ENCODE measurements at regions not wholly inside any gene's neighbourhood (a gene's known extent, or its start where the extent isn't known, plus 50 kb on each side); places are given as distances from the start of the nearest gene placed in this dataset.

DNA sequence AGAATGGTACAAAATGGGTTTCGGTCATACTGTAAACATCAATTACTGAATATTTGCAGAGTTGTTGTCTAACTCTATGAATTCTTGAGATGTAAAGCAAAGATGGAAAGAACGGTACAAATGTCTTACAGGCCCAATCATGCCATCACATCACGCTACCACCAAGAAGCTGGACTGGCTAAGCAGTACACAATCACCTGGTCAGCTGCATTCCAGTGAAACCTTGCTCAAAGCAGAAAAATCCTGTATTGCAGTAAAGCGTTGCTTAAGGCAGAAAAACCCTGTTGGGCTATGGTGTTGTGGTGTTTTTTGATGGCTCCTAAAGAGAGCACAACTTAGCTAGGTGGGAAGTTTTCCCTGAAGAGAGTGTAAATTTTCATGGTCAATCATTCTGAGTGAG is 112.6 kb upstream of the RASA1 start:
- intact Hi-C loops (cut with DNase I) = no loop called here
- Histone ChIP-seq H3K4me3 (replicated peaks in 1 of 3) (no peak overlapping the region), H3K27me3 (no peaks in the 10 kb centered on the region), H3K27ac (no peak overlapping the region), H3K4me1 (no peaks in the 10 kb centered on the region), H3K9me3 (no peaks in the 10 kb centered on the region), H3K36me3 (no peaks in the 10 kb centered on the region)
- WGBS, 2 donors = 92 to 96% methylated on average over 4 of the region's 4 CpGs
- DNase-seq = no peak
- TF ChIP-seq POLR2A (IDR thresholded peaks at IDR 0.05) (no peak), CTCF (IDR thresholded peaks at IDR 0.05) (no peak)

DNA sequence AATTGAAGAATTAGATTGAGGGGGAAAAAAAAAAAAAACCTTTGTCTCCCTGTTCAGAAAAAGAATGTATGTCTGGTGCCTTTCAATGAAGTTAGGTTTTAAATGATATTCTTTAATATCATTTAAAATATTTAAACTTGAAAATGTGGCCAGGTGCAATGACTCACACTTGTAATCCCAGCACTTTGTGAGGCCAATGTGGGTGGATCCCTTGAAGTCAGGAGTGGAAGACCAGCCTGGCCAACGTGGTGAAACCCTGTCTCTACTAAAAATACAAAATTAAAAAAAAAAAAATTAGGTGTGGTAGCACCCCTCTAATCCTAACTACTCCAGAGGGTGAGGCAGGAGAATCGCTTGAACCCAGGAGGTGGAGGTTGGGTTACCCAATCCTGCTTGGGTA is 111.1 kb upstream of the RASA1 start:
- no peaks in the 10 kb centered on the region for H3K4me1 ChIP-seq
- H3K27ac ChIP-seq = no peak overlapping the region
- no peak for DNase-seq
- TF ChIP-seq CTCF (IDR thresholded peaks at IDR 0.05) = no peak
- TF ChIP-seq POLR2A (IDR thresholded peaks at IDR 0.05) = no peak
- H3K9me3 ChIP-seq = no peaks in the 10 kb centered on the region
- H3K27me3 ChIP-seq = no peaks in the 10 kb centered on the region
- intact Hi-C loops (cut with DNase I) = no loop called here
- H3K36me3 ChIP-seq = no peaks in the 10 kb centered on the region
- no peak overlapping the region for H3K4me3 ChIP-seq (replicated peaks in 1 of 3)
- 68% methylated on average over 2 of the region's 2 CpGs for WGBS, 2 donors

DNA sequence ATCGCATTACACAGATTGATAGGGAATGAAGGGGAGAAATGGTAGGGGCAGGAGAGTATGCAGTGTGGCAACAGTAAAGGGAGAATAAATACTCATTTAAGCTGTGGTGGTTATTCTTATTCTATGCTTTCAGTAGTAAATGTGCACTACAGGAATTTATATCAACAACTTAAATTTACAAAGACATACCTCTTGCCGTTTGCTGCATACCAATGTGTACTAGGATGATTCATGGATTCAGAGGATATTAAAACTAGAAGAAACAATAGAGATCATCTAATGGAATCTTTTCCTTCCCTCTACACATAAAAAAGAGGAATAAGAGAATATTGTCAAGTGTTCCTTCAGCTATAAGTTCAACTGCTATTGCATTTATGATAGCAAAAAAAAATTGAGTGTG is 103.3 kb upstream of the RASA1 start:
- no peak for DNase-seq
- H3K4me3 ChIP-seq (replicated peaks in 1 of 3) = no peak overlapping the region
- no peak for TF ChIP-seq POLR2A (IDR thresholded peaks at IDR 0.05)
- no peak for TF ChIP-seq CTCF (IDR thresholded peaks at IDR 0.05)
- H3K27ac ChIP-seq = no peak overlapping the region
- no peaks in the 10 kb centered on the region for H3K9me3 ChIP-seq
- WGBS, 2 donors = 72 to 87% methylated on average over 2 of the region's 2 CpGs
- H3K36me3 ChIP-seq = no peaks in the 10 kb centered on the region
- no peaks in the 10 kb centered on the region for H3K27me3 ChIP-seq
- intact Hi-C loops (cut with DNase I) = no loop called here
- no peaks in the 10 kb centered on the region for H3K4me1 ChIP-seq

- 53 to 55% methylated on average over 8 of the region's 8 CpGs for WGBS, 2 donors
- no peaks in the 10 kb centered on the region for H3K4me1 ChIP-seq
- no peak for TF ChIP-seq POLR2A (IDR thresholded peaks at IDR 0.05)
- TF ChIP-seq CTCF (IDR thresholded peaks at IDR 0.05) = no peak
- H3K4me3 ChIP-seq (replicated peaks in 1 of 3) = no peak overlapping the region
- no peak overlapping the region for H3K27ac ChIP-seq
- intact Hi-C loops (cut with DNase I) = no loop called here
- no peak for DNase-seq
- H3K36me3 ChIP-seq = no peaks in the 10 kb centered on the region
- H3K27me3 ChIP-seq = no peaks in the 10 kb centered on the region
- no peaks in the 10 kb centered on the region for H3K9me3 ChIP-seq
Observed at GRCh38 chr5:87169300-87169991, 98.2 kb upstream of the RASA1 start.

DNA sequence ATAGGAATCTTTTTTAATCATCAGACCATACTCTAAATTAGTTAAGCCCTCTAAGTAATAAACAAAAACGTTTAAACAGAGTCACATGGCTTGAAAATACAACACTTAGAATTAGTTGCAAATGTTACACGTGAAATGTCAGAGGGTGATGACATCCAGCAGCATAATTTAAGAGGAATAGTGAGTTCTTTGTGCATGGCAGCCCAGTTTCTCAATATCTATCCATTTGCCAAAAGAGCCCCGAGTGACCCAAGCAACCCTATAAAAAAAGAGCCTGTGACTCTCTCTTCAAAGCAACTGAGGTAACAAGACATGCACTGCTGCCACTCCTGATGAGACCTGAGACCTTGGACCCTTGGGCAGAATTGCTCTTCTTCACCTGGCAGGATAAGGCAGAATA is 96.9 kb upstream of the RASA1 start:
- Histone ChIP-seq H3K9me3 (no peaks in the 10 kb centered on the region), H3K27me3 (no peaks in the 10 kb centered on the region), H3K4me3 (replicated peaks in 1 of 3) (no peak overlapping the region), H3K4me1 (no peaks in the 10 kb centered on the region), H3K27ac (no peak overlapping the region), H3K36me3 (no peaks in the 10 kb centered on the region)
- intact Hi-C loops (cut with DNase I) = no loop called here
- TF ChIP-seq POLR2A (IDR thresholded peaks at IDR 0.05) (no peak), CTCF (IDR thresholded peaks at IDR 0.05) (no peak)
- DNase-seq = no peak
- WGBS, 2 donors = 75 to 79% methylated on average over 3 of the region's 3 CpGs

Data from thyroid gland (tissue), 4 donors.